ENCODE measurements at regions not wholly inside any gene's neighbourhood (a gene's known extent, or its start where the extent isn't known, plus 50 kb on each side); places are given as distances from the start of the nearest gene placed in this dataset.

GRCh38 chr15:70420948-70421482 lies 323.3 kb upstream of the TLE3 start:
- DNase-seq (ENCODE audit: low read depth) = no peak
- no peak overlapping the region for H3K4me3 ChIP-seq (ENCODE audit: control insufficient read depth, low read depth, low read length)
- no peak for TF ChIP-seq CTCF (IDR thresholded peaks at IDR 0.05; ENCODE audit: control insufficient read depth, insufficient read depth, low read depth, low read length, missing control alignments)

- TF ChIP-seq CTCF (IDR thresholded peaks at IDR 0.05; ENCODE audit: control insufficient read depth, insufficient read depth, low read depth, low read length, missing control alignments) = no peak
- DNase-seq (ENCODE audit: low read depth) = no peak
- H3K4me3 ChIP-seq (ENCODE audit: control insufficient read depth, low read depth, low read length) = no peak overlapping the region
Measured at GRCh38 chr15:70420086-70420947, 322.6 kb upstream of the TLE3 start.

GRCh38 chr15:70418943-70419342 lies 321.2 kb upstream of the TLE3 start:
- no peak for TF ChIP-seq CTCF (IDR thresholded peaks at IDR 0.05; ENCODE audit: control insufficient read depth, insufficient read depth, low read depth, low read length, missing control alignments)
- H3K4me3 ChIP-seq (ENCODE audit: control insufficient read depth, low read depth, low read length) = no peak overlapping the region
- no peak for DNase-seq (ENCODE audit: low read depth)

GRCh38 chr15:70417535-70417934 lies 319.8 kb upstream of the TLE3 start:
- no peak overlapping the region for H3K4me3 ChIP-seq (ENCODE audit: control insufficient read depth, low read depth, low read length)
- DNase-seq (ENCODE audit: low read depth) = no peak
- TF ChIP-seq CTCF (IDR thresholded peaks at IDR 0.05; ENCODE audit: control insufficient read depth, insufficient read depth, low read depth, low read length, missing control alignments) = no peak

GRCh38 chr15:70416829-70417228 lies 319.1 kb upstream of the TLE3 start:
- no peak for DNase-seq (ENCODE audit: low read depth)
- H3K4me3 ChIP-seq (ENCODE audit: control insufficient read depth, low read depth, low read length) = no peak overlapping the region
- TF ChIP-seq CTCF (IDR thresholded peaks at IDR 0.05; ENCODE audit: control insufficient read depth, insufficient read depth, low read depth, low read length, missing control alignments) = no peak

GRCh38 chr15:70415398-70415797 lies 317.7 kb upstream of the TLE3 start:
- TF ChIP-seq CTCF (IDR thresholded peaks at IDR 0.05; ENCODE audit: control insufficient read depth, insufficient read depth, low read depth, low read length, missing control alignments) = no peak
- DNase-seq (ENCODE audit: low read depth) = no peak
- no peak overlapping the region for H3K4me3 ChIP-seq (ENCODE audit: control insufficient read depth, low read depth, low read length)

Data from AG09309 (cell line).